Prostate gland (tissue), 2 donors: ENCODE measurements at regions not wholly inside any gene's neighbourhood (a gene's known extent, or its start where the extent isn't known, plus 50 kb on each side); places are given as distances from the start of the nearest gene placed in this dataset.

Source experiments
- CTCF ChIP-seq, 4 experiments: fragments of 200-600 bp in 2 of 4; fragments of 450-650 bp in 2 of 4; sonication (generic) in 2 of 4; IDR thresholded peaks; 1 replicate in 3 of 4; 2 replicates in 1 of 4; pipeline ENCODE4 v1.5.1; 2016 to 2019; ENCODE audit warnings: antibody characterized with exemption in 4 of 4, mild to moderate bottlenecking in 2 of 4, moderate library complexity in 2 of 4
- POLR2A ChIP-seq: fragments of 450-650 bp; IDR thresholded peaks from one replicate; pipeline ENCODE4 v1.6.1; 2016; ENCODE audit warnings: antibody characterized with exemption, mild to moderate bottlenecking
- POLR2AphosphoS5 ChIP-seq: sonication (generic); formaldehyde crosslinking; IDR thresholded peaks from one replicate; pipeline ENCODE4 v1.6.1; 2017; ENCODE audit warnings: antibody characterized with exemption

- TF ChIP-seq CTCF (IDR thresholded peaks at IDR 0.05) (no peak), POLR2AphosphoS5 (no peak), POLR2A (no peak)
Observed at GRCh38 chr4:81651243-81651899, 179.7 kb upstream of the RASGEF1B start.
